ENCODE measurements at regions not wholly inside any gene's neighbourhood (a gene's known extent, or its start where the extent isn't known, plus 50 kb on each side); places are given as distances from the start of the nearest gene placed in this dataset.

GRCh38 chr9:135240222-135240621 is 152.8 kb downstream of the OLFM1 start:
- DNase-seq (ENCODE audit: low read depth) = no peak

- DNase-seq (ENCODE audit: low read depth) = no peak
Observed at GRCh38 chr9:135240871-135241311, 153.4 kb downstream of the OLFM1 start.

- DNase-seq (ENCODE audit: low read depth) = no peak
Observed at GRCh38 chr9:135241381-135242048, 154.0 kb downstream of the OLFM1 start.

- no peak for DNase-seq (ENCODE audit: low read depth)
Observed at GRCh38 chr9:135242049-135242396, 154.6 kb downstream of the OLFM1 start.

- no peak for DNase-seq (ENCODE audit: low read depth)
Observed at GRCh38 chr9:135242406-135242805, 154.9 kb downstream of the OLFM1 start.

GRCh38 chr9:135243201-135244190 is 156.0 kb downstream of the OLFM1 start:
- no peak for DNase-seq (ENCODE audit: low read depth)

- DNase-seq (ENCODE audit: low read depth) = no peak
Observed at GRCh38 chr9:135244271-135245221, 157.1 kb downstream of the OLFM1 start.

- DNase-seq (ENCODE audit: low read depth) = no peak
Observed at GRCh38 chr9:135245482-135246247, 158.2 kb downstream of the OLFM1 start.

GRCh38 chr9:135246248-135247205 is 159.1 kb downstream of the OLFM1 start:
- no peak for DNase-seq (ENCODE audit: low read depth)

GRCh38 chr9:135247227-135247930 is 159.9 kb downstream of the OLFM1 start:
- DNase-seq (ENCODE audit: low read depth) = no peak

- no peak for DNase-seq (ENCODE audit: low read depth)
Observed at GRCh38 chr9:135248111-135248510, 160.6 kb downstream of the OLFM1 start.

- DNase-seq (ENCODE audit: low read depth) = no peak
Observed at GRCh38 chr9:135248721-135249120, 161.3 kb downstream of the OLFM1 start.

GRCh38 chr9:135249191-135249590 is 161.7 kb downstream of the OLFM1 start:
- DNase-seq (ENCODE audit: low read depth) = no peak

GRCh38 chr9:135249711-135250110 is 162.2 kb downstream of the OLFM1 start:
- no peak for DNase-seq (ENCODE audit: low read depth)

GRCh38 chr9:135251331-135251761 is 163.9 kb downstream of the OLFM1 start:
- no peak for DNase-seq (ENCODE audit: low read depth)

GRCh38 chr9:135251996-135252760 is 164.7 kb downstream of the OLFM1 start:
- no peak for DNase-seq (ENCODE audit: low read depth)

GRCh38 chr9:135252980-135253304 is 165.5 kb downstream of the OLFM1 start:
- no peak for DNase-seq (ENCODE audit: low read depth)

- no peak for DNase-seq (ENCODE audit: low read depth)
Observed at GRCh38 chr9:135253305-135254004, 166.0 kb downstream of the OLFM1 start.

All from HS-5 (cell line).